SU-DHL-6 (cell line): ENCODE measurements at regions not wholly inside any gene's neighbourhood (a gene's known extent, or its start where the extent isn't known, plus 50 kb on each side); places are given as distances from the start of the nearest gene placed in this dataset.

Experiments used
- H2AFZ ChIP-seq: fragments of 200-600 bp; sonication (generic); 2 replicates; pipeline ENCODE4 v1.6.1; 2014; ENCODE audit warnings: low read depth, mild to moderate bottlenecking, moderate library complexity, mixed read lengths, antibody characterized with exemption, low read length; ENCODE audit not compliant: severe bottlenecking
- H3F3A ChIP-seq: fragments of 200-600 bp; shearing (Covaris generic); 2 replicates; pipeline ENCODE4 v1.6.0; 2016; ENCODE audit warnings: antibody characterized with exemption, mild to moderate bottlenecking; ENCODE audit not compliant: insufficient read depth
- H3K27ac ChIP-seq: fragments of 200-600 bp; sonication (generic); 2 replicates; pipeline ENCODE4 v1.5.1; 2016; ENCODE audit warnings: low read depth, mild to moderate bottlenecking, low read length, moderate library complexity, mixed read lengths
- H3K27me3 ChIP-seq: fragments of 200-600 bp; sonication (generic), shearing (Covaris generic); 2 replicates; pipeline ENCODE4 v1.6.0; 2014; ENCODE audit warnings: mild to moderate bottlenecking, low read length
- H3K36me3 ChIP-seq: fragments of 200-600 bp; sonication (generic); 2 replicates; pipeline ENCODE4 v1.6.1; 2014; ENCODE audit warnings: mild to moderate bottlenecking, low read length, mixed read lengths
- H3K4me2 ChIP-seq: fragments of 300-600, 200-600 bp; shearing (Covaris generic), sonication (generic); 2 replicates; pipeline ENCODE4 v1.6.0; 2014; ENCODE audit warnings: low read length, low read depth, mild to moderate bottlenecking; ENCODE audit not compliant: poor library complexity, severe bottlenecking
- H3K4me3 ChIP-seq: fragments of 200-600 bp; sonication (generic); 2 replicates; pipeline ENCODE4 v1.5.1; 2014; ENCODE audit warnings: antibody characterized with exemption, low read length, mild to moderate bottlenecking, mixed read lengths; ENCODE audit not compliant: insufficient read depth, poor library complexity, severe bottlenecking
- H3K79me2 ChIP-seq: fragments of 200-600 bp; sonication (generic); 2 replicates; pipeline ENCODE4 v1.6.1; 2014; ENCODE audit warnings: mild to moderate bottlenecking, low read length, moderate library complexity; ENCODE audit not compliant: insufficient read depth
- H3K9ac ChIP-seq: fragments of 200-600 bp; sonication (generic); 2 replicates; pipeline ENCODE4 v1.7.0; 2014; ENCODE audit warnings: mild to moderate bottlenecking, low read length
- H3K9me2 ChIP-seq: fragments of 200-600 bp; sonication (generic); replicated peaks from 2 replicates; pipeline ENCODE4 v1.6.1; 2014; ENCODE audit warnings: low read length; ENCODE audit not compliant: insufficient read depth
- H3K9me3 ChIP-seq: fragments of 200-600 bp; sonication (generic); 2 replicates; pipeline ENCODE4 v1.6.1; 2014; ENCODE audit warnings: low read length, mixed read lengths; ENCODE audit not compliant: insufficient read depth
- H4K20me1 ChIP-seq: fragments of 200-600 bp; sonication (generic); 2 replicates; pipeline ENCODE4 v1.6.1; 2014; ENCODE audit warnings: low read depth, mild to moderate bottlenecking, antibody characterized with exemption, low read length, moderate library complexity, mixed read lengths
- CTCF ChIP-seq: fragments of 200-600 bp; sonication (generic); IDR thresholded peaks from one replicate; pipeline ENCODE4 v1.5.1; 2017; ENCODE audit warnings: antibody characterized with exemption, mild to moderate bottlenecking, low read length, moderate library complexity; ENCODE audit not compliant: insufficient read depth, poor library complexity, severe bottlenecking
- EZH2phosphoT487 ChIP-seq: fragments of 200-600 bp; sonication (generic), shearing (Covaris generic); conservative IDR thresholded peaks from 2 replicates; pipeline ENCODE4 v1.6.1; 2018; ENCODE audit warnings: mild to moderate bottlenecking, antibody characterized with exemption, low read length, moderate library complexity, mixed read lengths

GRCh38 chr14:42606839-42607238 is 1000.2 kb downstream of the LRFN5 start:
- Histone ChIP-seq H3K9me3 (no peaks in the 10 kb centered on the region), H3K4me3 (no peak overlapping the region), H3K27ac (no peak overlapping the region), H3K9ac (no peak overlapping the region), H3K27me3 (no peaks in the 10 kb centered on the region), H3K9me2 (no peaks in the 10 kb centered on the region), H2AFZ (no peak overlapping the region), H3K4me2 (no peak overlapping the region), H4K20me1 (no peaks in the 10 kb centered on the region), H3K79me2 (no peaks in the 10 kb centered on the region), H3F3A (peaks cover 2% of the 10 kb centered on the region; the same call in 1 of the 2 replicates), H3K36me3 (0 out of 2 replicates have a peak, but pooled peaks cover 2% of the 10 kb centered on the region)
- TF ChIP-seq CTCF, result no peak
- TF ChIP-seq EZH2phosphoT487, result no peak

- Histone ChIP-seq H3K79me2 (no peaks in the 10 kb centered on the region), H3K9me2 (no peaks in the 10 kb centered on the region), H3F3A (peaks cover 2% of the 10 kb centered on the region; the same call in 1 of the 2 replicates), H3K27me3 (no peaks in the 10 kb centered on the region), H3K4me2 (no peak overlapping the region), H2AFZ (no peak overlapping the region), H4K20me1 (no peaks in the 10 kb centered on the region), H3K4me3 (no peak overlapping the region), H3K36me3 (0 out of 2 replicates have a peak, but pooled peaks cover 2% of the 10 kb centered on the region), H3K27ac (no peak overlapping the region), H3K9ac (no peak overlapping the region), H3K9me3 (no peaks in the 10 kb centered on the region)
- TF ChIP-seq EZH2phosphoT487 (no peak), CTCF (no peak)
Measured at GRCh38 chr14:42602336-42602845, 995.7 kb downstream of the LRFN5 start.

GRCh38 chr14:42572032-42572431 is 965.4 kb downstream of the LRFN5 start:
- Histone ChIP-seq H3K4me2 (no peak overlapping the region), H3K9me3 (peaks cover 37% of the 10 kb centered on the region; the same call in 1 of the 2 replicates), H3K79me2 (no peaks in the 10 kb centered on the region), H3F3A (no peaks in the 10 kb centered on the region), H2AFZ (no peak overlapping the region), H3K9me2 (no peaks in the 10 kb centered on the region), H3K9ac (no peak overlapping the region), H3K27ac (no peak overlapping the region), H3K4me3 (no peak overlapping the region), H3K36me3 (no peaks in the 10 kb centered on the region; the same call in 1 of the 2 replicates), H3K27me3 (no peaks in the 10 kb centered on the region), H4K20me1 (no peaks in the 10 kb centered on the region)
- TF ChIP-seq CTCF (no peak), EZH2phosphoT487 (no peak)
